GM23338 (cell line): ENCODE measurements at regions not wholly inside any gene's neighbourhood (a gene's known extent, or its start where the extent isn't known, plus 50 kb on each side); places are given as distances from the start of the nearest gene placed in this dataset.

Source experiments
- ATAC-seq: fragments of 200-7000 bp; cut with Tn5 transposase; 3 replicates; pipeline ENCODE4 v1.9.1; 2020
- DNase-seq: peaks from one replicate; pipeline ENCODE4 v3.0.0-alpha.2; 2015; ENCODE audit warnings: low spot score
- H2AFZ ChIP-seq: fragments of 200-600 bp; sonication (generic); 2 replicates; pipeline ENCODE4 v1.8.0; 2016; ENCODE audit warnings: antibody characterized with exemption, mild to moderate bottlenecking, moderate library complexity
- H3F3A ChIP-seq: fragments of 200-600 bp; sonication (generic); replicated peaks from 2 replicates; pipeline ENCODE4 v1.8.0; 2017; ENCODE audit warnings: antibody characterized with exemption, mixed run types, low read depth
- H3K27ac ChIP-seq: fragments of 200-600 bp; sonication (generic); 2 replicates; pipeline ENCODE4 v1.6.1; 2016; ENCODE audit warnings: low read depth
- H3K27me3 ChIP-seq: fragments of 200-600 bp; sonication (generic); 2 replicates; pipeline ENCODE4 v1.8.0; 2016; ENCODE audit warnings: mild to moderate bottlenecking, mixed run types, moderate library complexity; ENCODE audit not compliant: insufficient read depth
- H3K36me3 ChIP-seq: fragments of 200-600 bp; sonication (generic); 2 replicates; pipeline ENCODE4 v1.8.0; 2016; ENCODE audit warnings: mild to moderate bottlenecking; ENCODE audit not compliant: insufficient read depth
- H3K4me1 ChIP-seq: fragments of 200-600 bp; sonication (generic); 2 replicates; pipeline ENCODE4 v1.8.0; 2016; ENCODE audit warnings: mild to moderate bottlenecking, moderate library complexity; ENCODE audit not compliant: insufficient read depth
- H3K4me2 ChIP-seq: fragments of 200-600 bp; sonication (generic); 2 replicates; pipeline ENCODE4 v1.7.1; 2017; ENCODE audit warnings: mixed run types
- H3K4me3 ChIP-seq: fragments of 200-600 bp; sonication (generic); 2 replicates; pipeline ENCODE4 v1.6.1; 2016; ENCODE audit warnings: mixed run types
- H3K79me2 ChIP-seq: fragments of 200-600 bp; sonication (generic); replicated peaks from 2 replicates; pipeline ENCODE4 v1.8.0; 2017; ENCODE audit warnings: mild to moderate bottlenecking; ENCODE audit not compliant: insufficient read depth
- H3K9me2 ChIP-seq: fragments of 200-600 bp; sonication (generic); 2 replicates; pipeline ENCODE4 v1.8.0; 2017; ENCODE audit not compliant: insufficient read depth
- H4K20me1 ChIP-seq: fragments of 200-600 bp; sonication (generic); replicated peaks from 2 replicates; pipeline ENCODE4 v1.8.0; 2017; ENCODE audit warnings: mild to moderate bottlenecking; ENCODE audit not compliant: insufficient read depth
- H3K27ac Mint-ChIP-seq: 2 replicates; pipeline ENCODE4 v1.8.0; 2020; ENCODE audit warnings: inconsistent platforms, mild to moderate bottlenecking, moderate library complexity, mixed read lengths
- H3K27me3 Mint-ChIP-seq: 3 replicates; pipeline ENCODE4 v1.8.0; 2022; ENCODE audit warnings: low read depth, mild to moderate bottlenecking, moderate library complexity, mixed read lengths, inconsistent platforms; ENCODE audit not compliant: insufficient read depth, poor library complexity
- H3K36me3 Mint-ChIP-seq: 3 replicates; pipeline ENCODE4 v1.8.0; 2021; ENCODE audit warnings: low read depth, mild to moderate bottlenecking, inconsistent platforms, moderate library complexity, mixed read lengths
- H3K4me1 Mint-ChIP-seq: 3 replicates; pipeline ENCODE4 v1.8.0; 2020; ENCODE audit warnings: mild to moderate bottlenecking, inconsistent platforms, mixed read lengths
- H3K4me3 Mint-ChIP-seq: 3 replicates; pipeline ENCODE4 v1.8.0; 2021; ENCODE audit warnings: moderate library complexity, mild to moderate bottlenecking, inconsistent platforms, mixed read lengths
- H3K9me3 Mint-ChIP-seq: 3 replicates; pipeline ENCODE4 v1.8.0; 2020; ENCODE audit warnings: moderate library complexity, mild to moderate bottlenecking, inconsistent platforms, mixed read lengths
- CREB1 ChIP-seq: fragments of 250-450 bp; sonication (Bioruptor Pico); IDR thresholded peaks from 2 replicates; pipeline ENCODE4 v1.5.0; 2020; ENCODE audit warnings: low read depth, mild to moderate bottlenecking, moderate library complexity
- CTCF ChIP-seq, 2 experiments: fragments of 200-600 bp in 1 of 2; sonication (generic) in 1 of 2; conservative IDR thresholded peaks; 2 replicates each; pipeline versions ENCODE4 v1.5.1 to v1.6.1; 2016 to 2017; ENCODE audit warnings: antibody characterized with exemption in 2 of 2, low read depth in 2 of 2, mild to moderate bottlenecking in 2 of 2, moderate library complexity in 1 of 2
- ETS1 ChIP-seq: IDR thresholded peaks from 2 replicates; pipeline ENCODE4 v1.6.1; 2016; ENCODE audit warnings: antibody characterized with exemption
- EZH2 ChIP-seq: fragments of 200-600 bp; sonication (generic); IDR thresholded peaks from one replicate; pipeline ENCODE4 v1.8.0; 2017; ENCODE audit warnings: antibody characterized with exemption, mild to moderate bottlenecking, low read depth; ENCODE audit not compliant: unreplicated experiment
- EZH2phosphoT487 ChIP-seq: fragments of 200-600 bp; sonication (generic); IDR thresholded peaks from one replicate; pipeline ENCODE4 v1.8.1; 2018; ENCODE audit warnings: antibody characterized with exemption; ENCODE audit not compliant: unreplicated experiment
- JUNB ChIP-seq: IDR thresholded peaks from one replicate; pipeline ENCODE4 v1.6.1; 2016; ENCODE audit warnings: antibody characterized with exemption; ENCODE audit not compliant: unreplicated experiment
- NANOG ChIP-seq: IDR thresholded peaks from 2 replicates; pipeline ENCODE4 v1.6.1; 2016; ENCODE audit warnings: antibody characterized with exemption, borderline replicate concordance
- POLR2AphosphoS5 ChIP-seq: IDR thresholded peaks from 2 replicates; pipeline ENCODE4 v1.6.1; 2016; ENCODE audit warnings: antibody characterized with exemption, low read depth
- REST ChIP-seq: IDR thresholded peaks from one replicate; pipeline ENCODE4 v1.6.1; 2018; ENCODE audit warnings: antibody characterized with exemption; ENCODE audit not compliant: unreplicated experiment
- STAT1 ChIP-seq: IDR thresholded peaks from one replicate; pipeline ENCODE4 v1.6.1; 2016; ENCODE audit warnings: antibody characterized with exemption; ENCODE audit not compliant: unreplicated experiment
- ZNF114 ChIP-seq: fragments of 250-450 bp; sonication (Bioruptor Pico); IDR thresholded peaks from 2 replicates; pipeline ENCODE4 v1.5.0; 2020; ENCODE audit warnings: mild to moderate bottlenecking, moderate library complexity
- ZNF331 ChIP-seq: fragments of 250-450 bp; sonication (Bioruptor Pico); IDR thresholded peaks from 2 replicates; pipeline ENCODE4 v1.5.0; 2020; ENCODE audit warnings: low read depth, mild to moderate bottlenecking, moderate library complexity
- ZNF462 ChIP-seq: fragments of 250-450 bp; sonication (Bioruptor Pico); IDR thresholded peaks from 2 replicates; pipeline ENCODE4 v1.5.0; 2020; ENCODE audit warnings: mild to moderate bottlenecking, moderate library complexity

- no peak for TF ChIP-seq EZH2phosphoT487
- no peak for TF ChIP-seq ZNF331
- TF ChIP-seq ZNF114, result no peak
Observed at GRCh38 chr20:20783450-20783849, 71.0 kb upstream of the RALGAPA2 start (continued).

GRCh38 chr20:20782755-20783154, 70.3 kb upstream of the RALGAPA2 start:
- H3K4me3 ChIP-seq, result no peak overlapping the region
- H3K4me3 Mint-ChIP-seq, result no peak overlapping the region
- peaks cover 6% of the 10 kb centered on the region; the same call in 2 of the 3 replicates for H3K9me3 Mint-ChIP-seq
- H3K4me1 ChIP-seq, result no peaks in the 10 kb centered on the region
- no peaks in the 10 kb centered on the region for H3F3A ChIP-seq
- H4K20me1 ChIP-seq, result no peaks in the 10 kb centered on the region
- H3K27me3 Mint-ChIP-seq, result no peaks in the 10 kb centered on the region
- H3K4me2 ChIP-seq, result no peak overlapping the region
- no peak for DNase-seq
- no peak for ATAC-seq
- no peaks in the 10 kb centered on the region for H3K27me3 ChIP-seq
- no peak overlapping the region for H3K27ac Mint-ChIP-seq
- H3K9me2 ChIP-seq, result peaks cover 8% of the 10 kb centered on the region; the same call in 1 of the 2 replicates
- H3K4me1 Mint-ChIP-seq, result peaks cover 2% of the 10 kb centered on the region; the same call in 1 of the 3 replicates
- no peak overlapping the region for H3K27ac ChIP-seq
- no peak overlapping the region for H2AFZ ChIP-seq
- no peaks in the 10 kb centered on the region; the same call in 1 of the 2 replicates for H3K36me3 ChIP-seq
- H3K36me3 Mint-ChIP-seq, result no peaks in the 10 kb centered on the region
- no peaks in the 10 kb centered on the region for H3K79me2 ChIP-seq
- TF ChIP-seq POLR2AphosphoS5 (no peak), CTCF (conservative IDR thresholded peaks at IDR 0.05; ENCODE audit: low read depth in 2 of 2) (no peak), EZH2 (no peak), ZNF114 (no peak), EZH2phosphoT487 (no peak), JUNB (no peak), STAT1 (no peak), ZNF462 (CRISPR knock-in tag) (no peak), ZNF331 (no peak), REST (no peak), NANOG (no peak), CREB1 (no peak), ETS1 (no peak)
